ENCODE measurements at regions not wholly inside any gene's neighbourhood (a gene's known extent, or its start where the extent isn't known, plus 50 kb on each side); places are given as distances from the start of the nearest gene placed in this dataset.
A peak's percentile ranks its signal among the peaks of the same experiment; 100 is the strongest.

- DNase-seq (ENCODE audit: low read depth in 2 of 2): no peak
These were observed 64.2 kb upstream of the TMCC3 start for GRCh38 chr12:94714378-94715114.

- DNase-seq (ENCODE audit: low read depth in 2 of 2): no peak
These were observed 62.6 kb upstream of the TMCC3 start for GRCh38 chr12:94712815-94713515.

DNA sequence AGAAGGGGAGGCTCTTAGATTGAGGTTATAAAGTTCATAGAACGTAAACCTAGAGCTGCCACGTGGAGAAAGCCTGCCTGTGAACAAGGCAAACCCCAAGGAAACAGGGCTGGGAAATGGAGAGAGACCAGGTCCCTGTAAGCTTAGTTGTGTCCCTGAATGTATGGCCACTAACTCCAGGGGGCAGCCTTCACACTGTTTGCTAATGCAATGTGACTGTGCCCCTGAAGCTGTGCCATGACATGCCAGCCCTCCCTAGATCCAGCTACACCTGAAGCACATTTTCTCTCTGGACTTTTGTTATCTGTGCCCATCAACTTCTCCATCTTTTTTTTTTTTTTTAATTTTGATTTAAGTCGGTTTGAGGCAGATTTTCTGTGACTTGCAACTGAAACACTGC, 60.6 kb upstream of the TMCC3 start:
- DNase-seq (ENCODE audit: low read depth in 2 of 2): no peak

- peak; percentile 34 to 37 for DNase-seq (ENCODE audit: low read depth in 2 of 2)
These were observed 57.5 kb upstream of the TMCC3 start for GRCh38 chr12:94707892-94708291.

GRCh38 chr12:94707036-94707435, 56.7 kb upstream of the TMCC3 start:
- DNase-seq (ENCODE audit: low read depth in 2 of 2): no peak

DNA sequence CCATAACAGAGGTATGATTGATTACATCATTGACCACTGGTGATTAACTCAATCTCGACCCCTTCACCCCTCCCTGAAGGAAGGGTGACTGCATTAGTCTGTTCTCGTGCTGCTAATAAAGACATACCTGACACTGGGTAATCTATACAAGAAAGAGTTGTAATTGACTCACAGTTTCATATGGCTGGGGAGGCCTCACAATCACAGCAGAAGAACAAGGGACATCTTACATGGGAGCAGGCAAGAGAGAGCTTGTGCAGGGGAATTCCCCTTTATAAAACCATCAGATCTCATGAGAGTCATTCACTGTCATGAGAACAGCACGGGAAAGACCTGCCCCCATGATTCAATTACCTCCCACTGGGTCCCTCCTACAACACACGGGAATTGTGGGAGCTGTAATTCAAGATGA, 55.9 kb upstream of the TMCC3 start:
- DNase-seq (ENCODE audit: low read depth in 2 of 2): no peak

DNA sequence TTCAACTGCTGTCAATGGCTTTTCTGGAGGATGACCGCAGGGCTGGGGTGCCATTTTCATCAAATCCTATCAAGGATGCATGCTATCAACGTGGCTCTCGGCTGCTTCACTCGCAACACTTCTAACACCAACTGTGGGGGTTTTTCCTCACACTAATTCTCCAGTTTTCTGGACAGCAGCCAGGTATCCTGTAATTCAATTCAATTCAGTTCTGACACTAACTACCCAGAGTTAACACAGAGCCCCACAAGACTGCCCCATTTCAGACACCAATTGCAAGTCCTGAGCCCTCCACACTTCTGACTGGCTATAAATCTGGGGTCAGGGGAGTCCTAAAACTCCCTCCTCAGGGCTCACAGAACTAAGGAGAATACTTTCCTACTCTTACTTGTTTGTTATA, 55.3 kb upstream of the TMCC3 start:
- DNase-seq (ENCODE audit: low read depth in 2 of 2): no peak

DNA sequence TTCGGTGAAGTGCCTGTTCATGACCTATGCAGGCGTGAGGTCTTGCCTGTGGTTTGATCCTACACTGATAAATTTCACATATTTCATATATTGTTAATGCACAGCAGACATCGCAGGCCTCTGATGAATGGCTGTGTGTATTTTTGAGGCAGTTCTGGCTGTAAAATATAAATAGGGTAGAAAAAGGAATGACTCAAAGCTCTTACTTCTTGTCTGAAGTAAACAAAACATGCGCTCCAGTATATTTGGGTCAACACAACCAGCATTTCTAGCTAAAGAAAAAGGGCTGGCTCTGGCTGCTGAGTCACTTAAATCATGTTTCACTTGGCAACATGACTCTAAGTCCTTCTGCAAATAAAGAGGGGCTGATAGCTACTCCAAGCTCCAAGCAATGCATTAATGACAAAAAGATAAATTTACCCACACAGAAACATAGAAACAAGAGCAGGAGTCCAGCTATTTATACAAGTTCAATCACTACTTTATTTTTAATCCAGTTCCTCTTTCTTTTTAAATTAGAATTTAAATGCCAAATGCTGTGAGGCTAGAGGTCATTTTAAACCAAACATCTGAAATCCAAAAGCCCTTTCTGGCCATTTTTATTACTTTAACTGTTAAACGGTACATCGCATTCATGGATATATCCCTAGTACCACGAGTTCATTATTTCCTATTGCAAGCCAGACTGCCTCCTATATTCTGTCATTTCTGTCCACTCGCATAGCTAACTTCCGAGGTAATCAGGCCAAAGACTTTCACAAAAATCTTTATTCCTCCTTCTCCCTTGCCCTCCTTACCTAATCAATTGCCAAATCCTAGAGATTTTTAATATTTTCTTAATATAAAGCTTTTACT, 54.3 kb upstream of the TMCC3 start:
- peak; percentile 17 to 29 for DNase-seq (ENCODE audit: low read depth in 2 of 2)

- no peak for DNase-seq (ENCODE audit: low read depth in 2 of 2)
These were observed 52.3 kb upstream of the TMCC3 start for GRCh38 chr12:94702696-94703095.

DNA sequence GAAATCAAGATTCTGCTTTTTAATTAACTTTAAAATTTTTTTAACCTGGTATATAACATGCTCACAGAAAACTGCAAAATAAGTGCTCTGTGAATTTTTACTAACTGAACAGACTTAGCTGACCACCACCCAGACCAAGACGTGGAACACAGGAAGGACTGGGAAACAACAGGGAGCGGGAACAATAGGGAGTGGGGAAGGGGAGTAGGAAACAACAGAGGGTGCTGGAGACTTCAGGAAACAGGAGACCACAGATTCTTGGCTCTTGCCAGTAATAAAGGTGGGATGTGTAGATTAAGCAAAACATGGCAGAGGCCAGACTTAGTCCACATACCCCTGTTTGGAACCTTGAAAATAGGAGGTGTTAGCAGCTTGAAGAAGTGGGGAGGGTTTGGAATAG, 51.4 kb upstream of the TMCC3 start:
- no peak for DNase-seq (ENCODE audit: low read depth in 2 of 2)

DNA sequence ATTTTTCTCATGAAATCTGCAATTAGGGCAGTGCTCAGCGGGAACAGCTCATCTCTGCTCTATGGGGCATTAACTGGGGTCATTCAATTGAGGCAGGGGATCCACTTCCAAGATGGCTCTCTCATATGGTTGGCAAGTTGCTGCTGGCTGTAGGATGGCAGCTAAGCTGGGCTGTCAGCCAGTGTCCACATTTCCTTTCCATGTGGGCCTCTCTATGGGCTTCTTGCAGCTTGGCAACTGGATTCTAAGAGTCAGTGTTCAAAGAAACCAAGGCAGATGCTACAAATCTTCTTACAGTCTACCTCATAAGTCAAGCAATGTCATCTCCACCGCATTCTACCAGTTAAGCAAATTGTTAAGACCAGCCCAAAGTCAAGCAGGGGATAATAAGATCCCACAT, 50.3 kb upstream of the TMCC3 start:
- DNase-seq (ENCODE audit: low read depth in 2 of 2): no peak

All from fibroblast of skin of left quadriceps (primary cell).